HEK293 (cell line): ENCODE measurements at regions not wholly inside any gene's neighbourhood (a gene's known extent, or its start where the extent isn't known, plus 50 kb on each side); places are given as distances from the start of the nearest gene placed in this dataset.

Experiments
- REPIN1 ChIP-seq: fragments of 450-650 bp; formaldehyde crosslinking; IDR thresholded peaks from 2 replicates; pipeline ENCODE4 v1.5.1; 2017; ENCODE audit warnings: missing biosample characterization, missing genetic modification characterization, low read depth
- YY2 ChIP-seq: fragments of 450-650 bp; formaldehyde crosslinking; IDR thresholded peaks from 2 replicates; pipeline ENCODE4 v1.5.1; 2016; ENCODE audit warnings: missing biosample characterization, missing genetic modification characterization
- ZNF701 ChIP-seq: fragments of 450-650 bp; formaldehyde crosslinking; IDR thresholded peaks from 2 replicates; pipeline ENCODE4 v1.5.1; 2016; ENCODE audit warnings: missing biosample characterization, missing genetic modification characterization
- TF ChIP-seq, protein P1 (sequence below): fragments of 450-650 bp; formaldehyde crosslinking; IDR thresholded peaks from 2 replicates; pipeline ENCODE4 v1.5.1; 2016; ENCODE audit warnings: missing biosample characterization, missing genetic modification characterization
- TF ChIP-seq, protein P2 (sequence below): fragments of 450-650 bp; IDR thresholded peaks from 2 replicates; pipeline ENCODE4 v1.5.1; 2018; ENCODE audit warnings: missing biosample characterization, mild to moderate bottlenecking, missing genetic modification characterization

DNA sequence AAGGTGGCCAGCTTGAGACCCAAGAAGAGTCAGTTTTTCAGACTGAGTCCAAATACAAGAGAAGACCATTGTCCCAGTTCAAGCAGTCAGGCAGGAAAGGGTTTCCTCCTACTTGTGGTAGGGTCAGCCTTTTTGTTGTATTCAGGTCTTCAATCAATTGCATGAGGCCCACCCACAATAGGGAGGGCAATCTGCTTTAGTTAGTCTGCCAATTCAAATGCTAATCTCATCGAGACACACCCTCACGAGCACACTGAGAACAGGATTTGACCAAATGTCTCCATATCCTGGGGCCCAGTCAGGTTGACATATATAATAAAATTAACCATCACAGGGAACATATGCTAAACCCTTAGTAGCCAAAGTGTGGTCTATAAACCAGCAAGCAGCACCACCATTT is 75.3 kb upstream of the FRMPD3 start:
- TF ChIP-seq REPIN1 (tag by site-specific recombination), result no peak
- TF ChIP-seq, protein P1, sequence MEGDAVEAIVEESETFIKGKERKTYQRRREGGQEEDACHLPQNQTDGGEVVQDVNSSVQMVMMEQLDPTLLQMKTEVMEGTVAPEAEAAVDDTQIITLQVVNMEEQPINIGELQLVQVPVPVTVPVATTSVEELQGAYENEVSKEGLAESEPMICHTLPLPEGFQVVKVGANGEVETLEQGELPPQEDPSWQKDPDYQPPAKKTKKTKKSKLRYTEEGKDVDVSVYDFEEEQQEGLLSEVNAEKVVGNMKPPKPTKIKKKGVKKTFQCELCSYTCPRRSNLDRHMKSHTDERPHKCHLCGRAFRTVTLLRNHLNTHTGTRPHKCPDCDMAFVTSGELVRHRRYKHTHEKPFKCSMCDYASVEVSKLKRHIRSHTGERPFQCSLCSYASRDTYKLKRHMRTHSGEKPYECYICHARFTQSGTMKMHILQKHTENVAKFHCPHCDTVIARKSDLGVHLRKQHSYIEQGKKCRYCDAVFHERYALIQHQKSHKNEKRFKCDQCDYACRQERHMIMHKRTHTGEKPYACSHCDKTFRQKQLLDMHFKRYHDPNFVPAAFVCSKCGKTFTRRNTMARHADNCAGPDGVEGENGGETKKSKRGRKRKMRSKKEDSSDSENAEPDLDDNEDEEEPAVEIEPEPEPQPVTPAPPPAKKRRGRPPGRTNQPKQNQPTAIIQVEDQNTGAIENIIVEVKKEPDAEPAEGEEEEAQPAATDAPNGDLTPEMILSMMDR (tag by site-specific recombination), result no peak
- no peak for TF ChIP-seq ZNF701
- TF ChIP-seq, protein P2, sequence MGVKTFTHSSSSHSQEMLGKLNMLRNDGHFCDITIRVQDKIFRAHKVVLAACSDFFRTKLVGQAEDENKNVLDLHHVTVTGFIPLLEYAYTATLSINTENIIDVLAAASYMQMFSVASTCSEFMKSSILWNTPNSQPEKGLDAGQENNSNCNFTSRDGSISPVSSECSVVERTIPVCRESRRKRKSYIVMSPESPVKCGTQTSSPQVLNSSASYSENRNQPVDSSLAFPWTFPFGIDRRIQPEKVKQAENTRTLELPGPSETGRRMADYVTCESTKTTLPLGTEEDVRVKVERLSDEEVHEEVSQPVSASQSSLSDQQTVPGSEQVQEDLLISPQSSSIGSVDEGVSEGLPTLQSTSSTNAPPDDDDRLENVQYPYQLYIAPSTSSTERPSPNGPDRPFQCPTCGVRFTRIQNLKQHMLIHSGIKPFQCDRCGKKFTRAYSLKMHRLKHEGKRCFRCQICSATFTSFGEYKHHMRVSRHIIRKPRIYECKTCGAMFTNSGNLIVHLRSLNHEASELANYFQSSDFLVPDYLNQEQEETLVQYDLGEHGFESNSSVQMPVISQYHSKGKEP (tag by site-specific recombination), result no peak
- TF ChIP-seq YY2 (tag by site-specific recombination), result no peak
